ENCODE measurements at regions not wholly inside any gene's neighbourhood (a gene's known extent, or its start where the extent isn't known, plus 50 kb on each side); places are given as distances from the start of the nearest gene placed in this dataset.

DNA sequence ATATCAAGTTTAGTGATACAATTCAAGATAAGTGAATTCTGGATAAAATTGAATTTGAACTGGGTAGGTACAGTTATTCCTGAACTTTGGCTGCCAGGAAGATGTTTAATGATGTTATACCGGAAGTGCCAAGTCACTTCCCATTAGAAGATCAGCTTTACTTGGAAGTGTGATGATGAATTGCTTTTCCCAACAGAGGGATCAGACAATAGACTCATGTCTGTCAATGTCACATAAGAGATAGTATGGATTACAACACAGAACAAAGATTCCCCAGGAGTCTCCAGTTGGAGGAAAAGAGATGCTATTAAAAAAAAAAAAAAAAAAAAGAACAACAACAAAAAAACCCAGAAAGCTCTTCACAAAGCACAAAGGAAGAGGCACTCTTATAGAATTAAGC lies 497.9 kb upstream of the EPHA7 start:
- Histone ChIP-seq H3K9me3 (no peaks in the 10 kb centered on the region), H3K4me1 (no peaks in the 10 kb centered on the region), H3K9ac (ENCODE audit: low read depth in 2 of 2, low read length in 2 of 2) (no peak overlapping the region), H3K27me3 (no peaks in the 10 kb centered on the region), H3K27ac (no peak overlapping the region), H3K4me3 (no peak overlapping the region), H3K36me3 (no peaks in the 10 kb centered on the region)
- TF ChIP-seq, protein P1, sequence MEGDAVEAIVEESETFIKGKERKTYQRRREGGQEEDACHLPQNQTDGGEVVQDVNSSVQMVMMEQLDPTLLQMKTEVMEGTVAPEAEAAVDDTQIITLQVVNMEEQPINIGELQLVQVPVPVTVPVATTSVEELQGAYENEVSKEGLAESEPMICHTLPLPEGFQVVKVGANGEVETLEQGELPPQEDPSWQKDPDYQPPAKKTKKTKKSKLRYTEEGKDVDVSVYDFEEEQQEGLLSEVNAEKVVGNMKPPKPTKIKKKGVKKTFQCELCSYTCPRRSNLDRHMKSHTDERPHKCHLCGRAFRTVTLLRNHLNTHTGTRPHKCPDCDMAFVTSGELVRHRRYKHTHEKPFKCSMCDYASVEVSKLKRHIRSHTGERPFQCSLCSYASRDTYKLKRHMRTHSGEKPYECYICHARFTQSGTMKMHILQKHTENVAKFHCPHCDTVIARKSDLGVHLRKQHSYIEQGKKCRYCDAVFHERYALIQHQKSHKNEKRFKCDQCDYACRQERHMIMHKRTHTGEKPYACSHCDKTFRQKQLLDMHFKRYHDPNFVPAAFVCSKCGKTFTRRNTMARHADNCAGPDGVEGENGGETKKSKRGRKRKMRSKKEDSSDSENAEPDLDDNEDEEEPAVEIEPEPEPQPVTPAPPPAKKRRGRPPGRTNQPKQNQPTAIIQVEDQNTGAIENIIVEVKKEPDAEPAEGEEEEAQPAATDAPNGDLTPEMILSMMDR (IDR thresholded peaks at IDR 0.05): no peak
- DNase-seq: no peak
- intact Hi-C loops (cut with DNase I): no loop called here

DNA sequence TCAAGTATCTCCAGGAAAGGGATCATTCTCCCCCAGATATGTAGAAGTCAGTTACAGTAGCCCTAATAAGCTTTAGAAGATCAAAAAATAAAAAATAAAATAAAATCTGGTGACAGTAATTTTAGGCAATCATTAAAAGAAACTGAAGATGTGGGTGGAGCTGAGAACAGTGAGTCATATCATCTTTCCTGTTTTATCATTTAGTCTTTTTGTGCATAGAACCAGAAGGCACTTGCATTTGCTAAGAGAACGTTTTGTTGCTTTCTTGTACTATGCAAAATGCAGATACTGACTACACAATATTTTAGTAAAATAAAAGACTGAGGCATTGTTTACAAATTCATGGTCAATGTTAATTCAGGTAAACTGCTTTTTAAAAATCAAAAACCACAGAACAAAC lies 497.4 kb upstream of the EPHA7 start:
- Histone ChIP-seq H3K9me3 (no peaks in the 10 kb centered on the region), H3K9ac (ENCODE audit: low read depth in 2 of 2, low read length in 2 of 2) (no peak overlapping the region), H3K27ac (peak overlapping the region; percentile 14), H3K4me3 (no peak overlapping the region), H3K4me1 (no peaks in the 10 kb centered on the region), H3K36me3 (no peaks in the 10 kb centered on the region), H3K27me3 (no peaks in the 10 kb centered on the region)
- TF ChIP-seq, protein P1 (IDR thresholded peaks at IDR 0.05): no peak
- intact Hi-C loops (cut with DNase I): no loop called here
- DNase-seq: no peak

DNA sequence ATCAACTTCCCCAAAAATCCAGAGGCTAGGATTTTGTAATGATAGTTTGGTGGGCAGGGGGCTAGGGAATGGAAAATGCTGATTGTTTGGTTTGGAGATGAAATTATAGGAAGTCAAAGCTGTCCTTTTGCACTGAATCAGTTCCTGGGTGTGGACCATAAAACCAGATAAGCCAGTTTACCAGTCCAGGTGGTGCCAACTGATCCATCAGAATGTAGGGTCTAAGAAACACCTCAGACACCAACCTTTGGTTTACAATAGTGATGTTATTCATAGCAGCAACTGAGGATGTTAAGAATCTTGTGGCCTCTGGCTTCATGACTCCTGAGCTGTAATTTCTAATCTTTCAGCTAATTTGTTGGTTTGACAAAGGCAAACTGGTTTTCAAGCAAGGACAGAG lies 496.6 kb upstream of the EPHA7 start:
- Histone ChIP-seq H3K27ac (peak overlapping the region; percentile 14), H3K36me3 (no peaks in the 10 kb centered on the region), H3K27me3 (no peaks in the 10 kb centered on the region), H3K9ac (ENCODE audit: low read depth in 2 of 2, low read length in 2 of 2) (no peak overlapping the region), H3K4me1 (no peaks in the 10 kb centered on the region), H3K9me3 (no peaks in the 10 kb centered on the region), H3K4me3 (no peak overlapping the region)
- TF ChIP-seq, protein P1 (IDR thresholded peaks at IDR 0.05): no peak
- peak; percentile 41 for DNase-seq
- intact Hi-C loops (cut with DNase I): no loop called here

DNA sequence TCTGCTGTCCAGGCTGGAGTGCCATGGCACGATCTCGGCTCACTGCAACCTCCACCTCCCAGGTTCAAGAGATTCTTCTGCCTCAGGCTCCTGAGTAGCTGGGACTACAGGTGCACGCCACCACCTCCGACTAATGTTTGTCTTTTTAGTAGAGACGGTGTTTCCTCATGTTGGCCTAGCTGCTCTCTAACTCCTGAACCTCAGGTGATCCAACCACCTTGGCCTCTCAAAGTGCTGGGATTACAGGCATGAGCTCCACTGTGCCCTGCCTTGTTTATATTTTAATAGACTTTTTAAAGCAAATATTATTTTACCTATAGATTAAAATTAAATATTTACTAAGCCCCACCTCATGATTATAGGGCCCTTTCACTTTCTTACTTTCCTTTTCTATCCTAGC lies 483.2 kb upstream of the EPHA7 start:
- no peaks in the 10 kb centered on the region for H3K9me3 ChIP-seq
- no peak overlapping the region for H3K4me3 ChIP-seq
- H3K9ac ChIP-seq (ENCODE audit: low read depth in 2 of 2, low read length in 2 of 2): no peak overlapping the region
- H3K27ac ChIP-seq: no peak overlapping the region
- TF ChIP-seq, protein P1 (IDR thresholded peaks at IDR 0.05): no peak
- no peaks in the 10 kb centered on the region for H3K36me3 ChIP-seq
- no peaks in the 10 kb centered on the region for H3K27me3 ChIP-seq
- H3K4me1 ChIP-seq: no peaks in the 10 kb centered on the region
- peak; percentile 23 for DNase-seq
- intact Hi-C loops (cut with DNase I): no loop called here

DNA sequence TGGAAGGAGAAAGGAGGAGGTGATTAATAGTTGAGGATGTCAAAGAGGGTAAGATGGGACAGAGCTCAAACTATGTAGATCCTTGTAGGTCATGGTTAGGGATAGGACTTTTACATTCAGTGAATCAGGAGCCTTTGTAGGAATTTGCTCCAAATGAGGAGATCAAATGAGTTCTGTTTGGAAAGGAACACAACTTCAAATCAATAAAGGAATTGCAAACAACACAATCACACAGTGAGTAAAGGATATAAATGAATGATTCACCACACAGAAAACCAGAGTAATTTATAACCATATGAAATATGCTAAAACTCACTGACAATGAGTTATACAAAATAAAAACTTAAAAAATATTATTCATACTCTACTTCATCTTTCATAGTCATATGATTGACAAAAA lies 480.8 kb upstream of the EPHA7 start:
- TF ChIP-seq, protein P1 (IDR thresholded peaks at IDR 0.05): no peak
- H3K27ac ChIP-seq: no peak overlapping the region
- H3K36me3 ChIP-seq: no peaks in the 10 kb centered on the region
- no peak overlapping the region for H3K4me3 ChIP-seq
- H3K27me3 ChIP-seq: no peaks in the 10 kb centered on the region
- DNase-seq: no peak
- intact Hi-C loops (cut with DNase I): no loop called here
- no peak overlapping the region for H3K9ac ChIP-seq (ENCODE audit: low read depth in 2 of 2, low read length in 2 of 2)
- H3K9me3 ChIP-seq: no peaks in the 10 kb centered on the region
- H3K4me1 ChIP-seq: no peaks in the 10 kb centered on the region

DNA sequence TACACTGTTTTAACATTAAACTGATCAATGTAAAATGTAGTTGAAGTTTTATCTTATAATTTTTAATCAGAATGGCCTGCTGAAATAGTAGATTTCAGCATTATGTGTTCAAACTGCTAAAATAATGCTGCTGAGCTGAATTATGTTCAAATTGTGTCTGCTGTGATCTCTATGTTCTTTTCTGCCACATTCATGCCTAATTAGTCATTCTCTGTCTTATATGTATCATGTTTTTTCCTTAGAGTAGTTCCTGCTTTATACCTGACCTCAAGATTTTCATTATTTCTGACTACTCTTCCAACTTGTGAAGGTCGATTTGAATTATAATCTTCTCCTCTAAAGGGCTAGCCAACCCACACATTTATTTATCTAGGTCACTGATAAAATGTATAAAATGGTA lies 476.7 kb upstream of the EPHA7 start:
- Histone ChIP-seq H3K9ac (ENCODE audit: low read depth in 2 of 2, low read length in 2 of 2) (no peak overlapping the region), H3K27me3 (no peaks in the 10 kb centered on the region), H3K9me3 (no peaks in the 10 kb centered on the region), H3K4me3 (no peak overlapping the region), H3K27ac (no peak overlapping the region), H3K4me1 (no peaks in the 10 kb centered on the region), H3K36me3 (no peaks in the 10 kb centered on the region)
- no peak for DNase-seq
- intact Hi-C loops (cut with DNase I): no loop called here
- TF ChIP-seq, protein P1 (IDR thresholded peaks at IDR 0.05): no peak
